ENCODE measurements at regions not wholly inside any gene's neighbourhood (a gene's known extent, or its start where the extent isn't known, plus 50 kb on each side); places are given as distances from the start of the nearest gene placed in this dataset.

DNA sequence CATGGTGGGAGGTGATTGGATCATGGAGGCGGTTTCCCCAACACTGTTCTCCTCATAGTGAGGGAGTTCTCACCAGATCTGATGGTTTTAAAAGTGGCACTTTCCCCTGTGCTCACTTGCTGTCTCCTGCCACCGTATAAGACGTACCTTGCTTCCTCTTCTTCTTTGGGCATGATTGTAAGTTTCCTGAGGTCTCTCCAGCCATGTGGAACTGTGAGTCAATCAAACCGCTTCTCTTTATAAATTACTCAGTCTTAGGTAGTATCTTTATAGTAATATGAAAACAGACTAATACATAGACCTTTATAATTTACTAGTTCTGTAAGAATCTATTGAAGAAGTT is 82.5 kb upstream of the PITX2 start:
- DNase-seq (ENCODE audit: low read depth in 1 of 2, low spot score in 1 of 2) = no peak
- H3K4me3 ChIP-seq = no peak overlapping the region
- ChIA-PET POLR2A (no interaction called here), CTCF (interaction anchor here (0.7 kb wide), 1 partner anchor 325 kb away, joined by 3 read pairs; no protein-coding TSS in a partner anchor)
- H3K9me3 ChIP-seq = no peaks in the 10 kb centered on the region
- TF ChIP-seq FOSL2 (IDR thresholded peaks at IDR 0.05) (no peak), FOSL2 (CRISPR knock-in tag; IDR thresholded peaks at IDR 0.05) (no peak), ZSCAN20 (CRISPR knock-in tag; IDR thresholded peaks at IDR 0.05) (no peak), CEBPB (IDR thresholded peaks at IDR 0.05) (no peak), ESRRA (IDR thresholded peaks at IDR 0.05; ENCODE audit: borderline replicate concordance, low read length) (no peak), RAD21 (conservative IDR thresholded peaks at IDR 0.05 in 1 of 2, IDR thresholded peaks at IDR 0.05 in 1 of 2) (no peak), MYC (IDR thresholded peaks at IDR 0.05; ENCODE audit: borderline replicate concordance, low read length) (no peak), SREBF2 (IDR thresholded peaks at IDR 0.05) (no peak), CHD4 (IDR thresholded peaks at IDR 0.05; ENCODE audit: borderline replicate concordance) (no peak), CHD2 (IDR thresholded peaks at IDR 0.05; ENCODE audit: low read length, partially characterized antibody) (no peak), ZNF302 (CRISPR knock-in tag; IDR thresholded peaks at IDR 0.05) (no peak), RNF2 (IDR thresholded peaks at IDR 0.05; ENCODE audit: borderline replicate concordance, low read depth) (no peak), NR3C1 (IDR thresholded peaks at IDR 0.05) (no peak), SMC3 (IDR thresholded peaks at IDR 0.05) (no peak), HEYL (CRISPR knock-in tag; IDR thresholded peaks at IDR 0.05) (no peak)
- TF ChIP-seq, protein P1, sequence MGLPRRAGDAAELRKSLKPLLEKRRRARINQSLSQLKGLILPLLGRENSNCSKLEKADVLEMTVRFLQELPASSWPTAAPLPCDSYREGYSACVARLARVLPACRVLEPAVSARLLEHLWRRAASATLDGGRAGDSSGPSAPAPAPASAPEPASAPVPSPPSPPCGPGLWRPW (IDR thresholded peaks at IDR 0.05) = no peak
- no peak for ATAC-seq
- FAIRE-seq = no peak
- WGBS (ENCODE audit: missing lambda C conversion rate) = 55% methylated on average over 4 of the region's 4 CpGs
- H3K27ac ChIP-seq = no peak overlapping the region
- no peak overlapping the region for H3K4me2 ChIP-seq
- no peaks in the 10 kb centered on the region for H3K4me1 ChIP-seq

DNA sequence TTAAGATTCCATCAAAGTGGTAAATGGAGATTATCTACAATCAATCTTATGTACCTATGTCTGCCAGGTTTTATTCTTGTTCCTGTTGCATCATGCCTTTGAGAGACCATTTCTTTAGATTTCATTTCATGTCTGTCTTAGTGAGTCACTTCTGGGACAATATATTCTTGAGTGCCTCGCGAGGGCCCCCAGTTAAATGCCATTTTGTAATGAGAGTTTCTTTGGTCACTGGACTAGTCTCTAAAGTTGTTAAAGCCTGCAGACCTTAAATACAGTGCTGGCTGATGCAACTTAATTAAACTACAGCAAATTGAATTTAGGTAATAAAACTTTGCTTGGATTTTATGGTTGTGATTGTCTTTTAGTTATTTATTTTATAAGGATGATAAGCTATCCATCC is 87.2 kb upstream of the PITX2 start:
- FAIRE-seq (no peak), DNase-seq (ENCODE audit: low read depth in 1 of 2, low spot score in 1 of 2) (no peak), ATAC-seq (no peak)
- Histone ChIP-seq H3K4me2 (no peak overlapping the region), H3K27ac (no peak overlapping the region), H3K4me1 (no peaks in the 10 kb centered on the region), H3K4me3 (no peak overlapping the region), H3K9me3 (no peaks in the 10 kb centered on the region)
- POLR2A ChIA-PET = no interaction called here
- TF ChIP-seq TP53 (CRISPR knock-in tag; IDR thresholded peaks at IDR 0.05) (no peak), JUNB (IDR thresholded peaks at IDR 0.05) (no peak), ESRRA (IDR thresholded peaks at IDR 0.05; ENCODE audit: borderline replicate concordance, low read length) (no peak), HOXB13 (CRISPR knock-in tag; IDR thresholded peaks at IDR 0.05; ENCODE audit: low read depth) (no peak), NFE2L2 (conservative IDR thresholded peaks at IDR 0.05; ENCODE audit: low read length) (no peak), KDM5A (IDR thresholded peaks at IDR 0.05) (no peak), CHD2 (IDR thresholded peaks at IDR 0.05; ENCODE audit: low read length, partially characterized antibody) (no peak)
- TF ChIP-seq, protein P2, sequence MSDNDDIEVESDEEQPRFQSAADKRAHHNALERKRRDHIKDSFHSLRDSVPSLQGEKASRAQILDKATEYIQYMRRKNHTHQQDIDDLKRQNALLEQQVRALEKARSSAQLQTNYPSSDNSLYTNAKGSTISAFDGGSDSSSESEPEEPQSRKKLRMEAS (IDR thresholded peaks at IDR 0.05) = no peak
- CTCF ChIA-PET = no interaction called here
- WGBS (ENCODE audit: missing lambda C conversion rate) = 48% methylated on average over 2 of the region's 2 CpGs

DNA sequence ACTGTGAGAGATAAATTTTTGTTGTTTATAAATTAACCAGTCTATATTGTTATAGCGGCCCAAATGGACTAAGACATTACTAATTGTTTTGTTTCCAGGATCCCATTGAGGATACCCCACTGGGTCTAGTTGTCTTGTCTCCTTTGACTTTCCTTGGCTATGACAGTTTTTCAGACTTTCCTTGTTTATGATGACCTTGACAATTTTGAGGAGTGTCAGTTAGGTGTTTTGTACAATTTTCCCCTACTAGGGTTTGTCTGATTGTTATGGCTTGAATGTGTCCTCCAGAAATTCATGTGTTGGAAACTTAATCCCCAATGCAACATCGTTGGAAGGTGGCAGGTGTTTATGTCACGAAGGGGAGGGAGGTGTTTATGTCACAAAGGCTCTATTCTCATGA is 89.6 kb upstream of the PITX2 start:
- POLR2A ChIA-PET = no interaction called here
- TF ChIP-seq, protein P3, sequence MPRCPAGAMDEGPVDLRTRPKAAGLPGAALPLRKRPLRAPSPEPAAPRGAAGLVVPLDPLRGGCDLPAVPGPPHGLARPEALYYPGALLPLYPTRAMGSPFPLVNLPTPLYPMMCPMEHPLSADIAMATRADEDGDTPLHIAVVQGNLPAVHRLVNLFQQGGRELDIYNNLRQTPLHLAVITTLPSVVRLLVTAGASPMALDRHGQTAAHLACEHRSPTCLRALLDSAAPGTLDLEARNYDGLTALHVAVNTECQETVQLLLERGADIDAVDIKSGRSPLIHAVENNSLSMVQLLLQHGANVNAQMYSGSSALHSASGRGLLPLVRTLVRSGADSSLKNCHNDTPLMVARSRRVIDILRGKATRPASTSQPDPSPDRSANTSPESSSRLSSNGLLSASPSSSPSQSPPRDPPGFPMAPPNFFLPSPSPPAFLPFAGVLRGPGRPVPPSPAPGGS (IDR thresholded peaks at IDR 0.05) = no peak
- TF ChIP-seq MAZ (IDR thresholded peaks at IDR 0.05; ENCODE audit: borderline replicate concordance, low read depth, low read length) = no peak
- TF ChIP-seq MAFK (IDR thresholded peaks at IDR 0.05; ENCODE audit: partially characterized antibody) = peak; percentile 25
- no peak for TF ChIP-seq CHD4 (IDR thresholded peaks at IDR 0.05; ENCODE audit: borderline replicate concordance)

More for the DNA sequence above, 89.6 kb upstream of the PITX2 start:
- no peak for FAIRE-seq
- Histone ChIP-seq H3K9me3 (no peaks in the 10 kb centered on the region), H3K4me3 (no peak overlapping the region), H3K27ac (no peak overlapping the region), H3K4me1 (no peaks in the 10 kb centered on the region), H3K4me2 (no peak overlapping the region)
- CTCF ChIA-PET = no interaction called here
- no peak for DNase-seq (ENCODE audit: low read depth in 1 of 2, low spot score in 1 of 2)
- no peak for ATAC-seq
- WGBS (ENCODE audit: missing lambda C conversion rate) = 24% methylated on average over 3 of the region's 3 CpGs
